RWPE2 (cell line): ENCODE measurements at regions not wholly inside any gene's neighbourhood (a gene's known extent, or its start where the extent isn't known, plus 50 kb on each side); places are given as distances from the start of the nearest gene placed in this dataset.

Experiments
- ATAC-seq: fragments of 200-7000 bp; cut with Tn5 transposase; 3 replicates; pipeline ENCODE4 v1.9.1; 2021; ENCODE audit warnings: low read depth
- DNase-seq: peaks from one replicate; pipeline ENCODE4 v3.0.0-alpha.2; 2020; ENCODE audit warnings: low spot score
- H3K27ac ChIP-seq: fragments of 450-650 bp; 2 replicates; pipeline ENCODE4 v1.5.1; 2017; ENCODE audit warnings: mild to moderate bottlenecking; ENCODE audit not compliant: poor library complexity, severe bottlenecking
- H3K27me3 ChIP-seq: fragments of 250-450 bp; sonication (Bioruptor Pico); 2 replicates; pipeline ENCODE4 v1.5.1; 2021; ENCODE audit warnings: mild to moderate bottlenecking, moderate library complexity; ENCODE audit not compliant: insufficient read depth, poor library complexity, severe bottlenecking
- H3K36me3 ChIP-seq: fragments of 250-450 bp; sonication (Bioruptor Pico); 2 replicates; pipeline ENCODE4 v1.5.1; 2020; ENCODE audit warnings: low read depth, mild to moderate bottlenecking, moderate library complexity
- H3K4me1 ChIP-seq: fragments of 250-450 bp; sonication (Bioruptor Pico); 2 replicates; pipeline ENCODE4 v1.5.1; 2021; ENCODE audit warnings: mild to moderate bottlenecking, moderate library complexity; ENCODE audit not compliant: insufficient read depth, poor library complexity, severe bottlenecking
- H3K4me3 ChIP-seq: fragments of 250-450 bp; sonication (Bioruptor Pico); 2 replicates; pipeline ENCODE4 v1.5.1; 2021; ENCODE audit warnings: mild to moderate bottlenecking, moderate library complexity; ENCODE audit not compliant: severe bottlenecking
- H3K9me3 ChIP-seq: fragments of 250-450 bp; sonication (Bioruptor Pico); 2 replicates; pipeline ENCODE4 v1.5.1; 2021; ENCODE audit warnings: mild to moderate bottlenecking, moderate library complexity; ENCODE audit not compliant: severe bottlenecking
- TF ChIP-seq, protein P1 (sequence below): fragments of 450-650 bp; IDR thresholded peaks from one replicate; pipeline ENCODE4 v1.5.1; 2017; ENCODE audit warnings: mild to moderate bottlenecking, moderate library complexity; ENCODE audit not compliant: poor library complexity, severe bottlenecking

DNA sequence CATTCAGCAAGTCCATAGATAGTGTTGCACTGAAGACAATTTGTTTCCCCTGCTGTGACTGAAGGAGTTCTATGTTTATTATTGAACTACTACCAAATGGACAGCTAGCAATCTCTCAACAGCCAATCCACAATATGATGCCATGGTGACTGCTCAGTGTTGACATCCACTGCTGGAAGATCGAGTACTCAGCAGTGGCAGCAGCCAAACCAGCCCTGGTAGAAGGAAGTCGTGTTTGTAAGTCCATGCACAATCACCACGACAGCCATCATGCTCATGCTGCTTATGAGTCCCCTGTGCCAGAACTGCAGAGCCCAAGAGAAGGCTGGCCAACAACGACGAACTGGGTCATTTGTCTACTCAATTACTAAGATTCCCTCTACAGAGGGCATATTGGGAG lies 66.4 kb downstream of the OSR1 start:
- Histone ChIP-seq H3K4me3 (no peak overlapping the region), H3K4me1 (no peaks in the 10 kb centered on the region), H3K27me3 (no peaks in the 10 kb centered on the region), H3K27ac (no peak overlapping the region), H3K36me3 (no peaks in the 10 kb centered on the region), H3K9me3 (no peaks in the 10 kb centered on the region)
- no peak for ATAC-seq
- no peak for DNase-seq
- TF ChIP-seq, protein P1, sequence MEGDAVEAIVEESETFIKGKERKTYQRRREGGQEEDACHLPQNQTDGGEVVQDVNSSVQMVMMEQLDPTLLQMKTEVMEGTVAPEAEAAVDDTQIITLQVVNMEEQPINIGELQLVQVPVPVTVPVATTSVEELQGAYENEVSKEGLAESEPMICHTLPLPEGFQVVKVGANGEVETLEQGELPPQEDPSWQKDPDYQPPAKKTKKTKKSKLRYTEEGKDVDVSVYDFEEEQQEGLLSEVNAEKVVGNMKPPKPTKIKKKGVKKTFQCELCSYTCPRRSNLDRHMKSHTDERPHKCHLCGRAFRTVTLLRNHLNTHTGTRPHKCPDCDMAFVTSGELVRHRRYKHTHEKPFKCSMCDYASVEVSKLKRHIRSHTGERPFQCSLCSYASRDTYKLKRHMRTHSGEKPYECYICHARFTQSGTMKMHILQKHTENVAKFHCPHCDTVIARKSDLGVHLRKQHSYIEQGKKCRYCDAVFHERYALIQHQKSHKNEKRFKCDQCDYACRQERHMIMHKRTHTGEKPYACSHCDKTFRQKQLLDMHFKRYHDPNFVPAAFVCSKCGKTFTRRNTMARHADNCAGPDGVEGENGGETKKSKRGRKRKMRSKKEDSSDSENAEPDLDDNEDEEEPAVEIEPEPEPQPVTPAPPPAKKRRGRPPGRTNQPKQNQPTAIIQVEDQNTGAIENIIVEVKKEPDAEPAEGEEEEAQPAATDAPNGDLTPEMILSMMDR: no peak

DNA sequence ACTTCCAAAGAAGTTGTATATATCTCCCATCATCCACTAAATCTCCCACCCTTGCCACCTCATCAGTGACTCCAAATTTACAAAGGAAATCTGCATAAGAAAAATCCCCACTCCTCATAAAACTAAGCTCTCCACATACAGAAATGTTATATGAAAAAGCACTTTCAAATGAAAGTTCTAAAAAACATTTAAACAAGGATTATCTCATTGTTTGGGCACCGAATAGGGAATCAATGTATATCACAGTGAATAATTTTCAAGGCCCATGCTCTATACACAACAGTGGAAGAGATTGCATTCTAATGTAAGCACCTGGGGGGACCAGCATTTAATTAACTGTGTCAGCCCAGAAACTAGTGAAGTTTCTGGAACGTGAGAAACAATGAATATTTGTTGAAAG lies 70.1 kb downstream of the OSR1 start:
- H3K27ac ChIP-seq: no peak overlapping the region
- no peaks in the 10 kb centered on the region for H3K4me1 ChIP-seq
- no peak overlapping the region for H3K4me3 ChIP-seq
- no peak for DNase-seq
- TF ChIP-seq, protein P1: no peak
- ATAC-seq: no peak
- no peaks in the 10 kb centered on the region for H3K27me3 ChIP-seq
- no peaks in the 10 kb centered on the region for H3K36me3 ChIP-seq
- H3K9me3 ChIP-seq: no peaks in the 10 kb centered on the region

DNA sequence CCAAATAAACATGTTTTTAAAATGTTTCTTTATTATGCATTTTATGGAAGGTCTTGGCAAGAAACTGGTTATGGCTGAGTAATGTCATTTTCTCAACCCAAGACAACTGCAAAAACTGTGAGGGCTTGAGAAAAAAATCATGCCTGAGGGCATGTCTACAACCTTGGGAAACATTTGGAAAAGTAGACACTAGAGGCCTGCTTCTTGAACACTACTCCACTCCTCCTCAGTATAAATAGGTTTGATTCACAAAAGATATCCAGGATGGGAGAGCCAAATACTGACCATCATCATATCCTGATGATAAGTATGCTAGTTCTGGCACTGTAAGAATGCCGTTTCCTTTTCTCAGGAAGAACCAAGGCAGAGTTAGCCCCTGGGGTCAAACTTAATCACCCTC lies 71.1 kb downstream of the OSR1 start:
- Histone ChIP-seq H3K36me3 (no peaks in the 10 kb centered on the region), H3K27me3 (no peaks in the 10 kb centered on the region), H3K9me3 (no peaks in the 10 kb centered on the region), H3K27ac (no peak overlapping the region), H3K4me3 (no peak overlapping the region), H3K4me1 (no peaks in the 10 kb centered on the region)
- no peak for DNase-seq
- no peak for ATAC-seq
- TF ChIP-seq, protein P1: no peak

DNA sequence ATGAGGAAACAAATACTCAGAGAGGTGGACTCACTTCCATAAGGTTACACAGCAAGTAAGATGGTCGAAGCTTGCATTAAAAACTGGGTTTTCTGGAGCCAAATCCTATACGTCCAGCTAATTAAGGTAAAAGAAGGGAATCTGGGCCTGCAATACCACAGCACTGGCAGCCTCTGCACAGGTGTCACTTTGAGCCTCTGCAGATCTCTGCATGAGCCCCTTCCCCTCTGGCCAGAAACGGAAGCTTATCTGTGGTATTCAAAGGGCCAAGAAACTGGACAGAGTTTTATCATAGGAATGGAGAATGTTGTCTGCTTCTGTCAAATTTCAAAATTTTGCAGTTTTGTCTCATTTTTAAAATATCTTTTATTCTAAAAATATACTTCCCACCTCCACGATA lies 76.1 kb downstream of the OSR1 start:
- H3K36me3 ChIP-seq: no peaks in the 10 kb centered on the region
- H3K4me3 ChIP-seq: no peak overlapping the region
- no peak overlapping the region for H3K27ac ChIP-seq
- H3K4me1 ChIP-seq: no peaks in the 10 kb centered on the region
- DNase-seq: no peak
- TF ChIP-seq, protein P1: no peak
- ATAC-seq: no peak
- no peaks in the 10 kb centered on the region for H3K27me3 ChIP-seq
- H3K9me3 ChIP-seq: no peaks in the 10 kb centered on the region

DNA sequence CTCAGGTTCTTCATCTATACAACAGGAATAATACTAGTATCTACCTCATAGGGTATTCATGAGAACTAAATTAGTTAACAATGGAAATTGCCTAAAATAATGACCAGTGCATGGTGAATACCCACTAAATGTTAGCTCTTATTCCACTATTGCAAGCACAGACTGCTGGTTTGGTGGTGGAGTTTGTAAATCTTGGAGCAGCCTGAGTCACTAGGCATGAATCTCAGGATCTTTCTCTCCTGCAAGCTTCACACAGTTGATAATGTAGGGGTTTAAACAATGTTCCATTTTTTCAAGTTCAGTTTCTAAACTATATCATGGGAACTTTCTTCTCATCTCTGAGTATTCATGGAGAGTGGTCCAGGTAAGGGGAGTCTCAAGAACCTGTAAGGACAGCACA lies 84.0 kb downstream of the OSR1 start:
- H3K36me3 ChIP-seq: no peaks in the 10 kb centered on the region
- TF ChIP-seq, protein P1: no peak
- no peaks in the 10 kb centered on the region for H3K27me3 ChIP-seq
- no peaks in the 10 kb centered on the region for H3K9me3 ChIP-seq
- ATAC-seq (no peak), DNase-seq (no peak)
- no peak overlapping the region for H3K27ac ChIP-seq
- no peaks in the 10 kb centered on the region for H3K4me1 ChIP-seq
- H3K4me3 ChIP-seq: no peak overlapping the region
